Ishikawa (cell line): ENCODE measurements at regions not wholly inside any gene's neighbourhood (a gene's known extent, or its start where the extent isn't known, plus 50 kb on each side); places are given as distances from the start of the nearest gene placed in this dataset.

Source experiments
- CEBPB ChIP-seq: IDR thresholded peaks from 2 replicates; pipeline ENCODE4 v1.6.1; 2012
- CREB1 ChIP-seq: IDR thresholded peaks from 2 replicates; pipeline ENCODE4 v1.6.1; 2012; ENCODE audit warnings: low read depth
- EGR1 ChIP-seq: IDR thresholded peaks from 2 replicates; pipeline ENCODE4 v1.6.1; 2012
- EP300 ChIP-seq: IDR thresholded peaks from 2 replicates; pipeline ENCODE4 v1.6.1; 2012; ENCODE audit warnings: borderline replicate concordance
- FOXM1 ChIP-seq: IDR thresholded peaks from 2 replicates; pipeline ENCODE4 v1.6.1; 2012; ENCODE audit warnings: low read depth, borderline replicate concordance
- MAX ChIP-seq: IDR thresholded peaks from 2 replicates; pipeline ENCODE4 v1.6.1; 2012
- NFIC ChIP-seq: IDR thresholded peaks from 2 replicates; pipeline ENCODE4 v1.6.1; 2012
- RAD21 ChIP-seq: IDR thresholded peaks from 2 replicates; pipeline ENCODE4 v1.6.1; 2012; ENCODE audit warnings: low read depth
- TAF1 ChIP-seq: IDR thresholded peaks from 2 replicates; pipeline ENCODE4 v1.6.1; 2012; ENCODE audit warnings: low read depth, mild to moderate bottlenecking
- TCF12 ChIP-seq: IDR thresholded peaks from 2 replicates; pipeline ENCODE4 v1.6.1; 2012; ENCODE audit warnings: low read depth
- TEAD4 ChIP-seq: IDR thresholded peaks from 2 replicates; pipeline ENCODE4 v1.6.1; 2012
- USF1 ChIP-seq: IDR thresholded peaks from 2 replicates; pipeline ENCODE4 v1.6.1; 2012
- YY1 ChIP-seq: IDR thresholded peaks from 2 replicates; pipeline ENCODE4 v1.6.1; 2012; ENCODE audit warnings: low read depth
- ZBTB7A ChIP-seq: IDR thresholded peaks from 2 replicates; pipeline ENCODE4 v1.6.1; 2012; ENCODE audit warnings: low read depth
- TF ChIP-seq, protein P1 (sequence below): IDR thresholded peaks from 2 replicates; pipeline ENCODE4 v1.6.1; 2012; ENCODE audit warnings: low read depth, mild to moderate bottlenecking

- TF ChIP-seq EP300 (no peak), CEBPB (no peak), TCF12 (no peak), EGR1 (no peak), CREB1 (no peak), TAF1 (no peak), RAD21 (no peak), ZBTB7A (no peak), TEAD4 (no peak), YY1 (no peak), FOXM1 (no peak), NFIC (no peak)
- TF ChIP-seq, protein P1, sequence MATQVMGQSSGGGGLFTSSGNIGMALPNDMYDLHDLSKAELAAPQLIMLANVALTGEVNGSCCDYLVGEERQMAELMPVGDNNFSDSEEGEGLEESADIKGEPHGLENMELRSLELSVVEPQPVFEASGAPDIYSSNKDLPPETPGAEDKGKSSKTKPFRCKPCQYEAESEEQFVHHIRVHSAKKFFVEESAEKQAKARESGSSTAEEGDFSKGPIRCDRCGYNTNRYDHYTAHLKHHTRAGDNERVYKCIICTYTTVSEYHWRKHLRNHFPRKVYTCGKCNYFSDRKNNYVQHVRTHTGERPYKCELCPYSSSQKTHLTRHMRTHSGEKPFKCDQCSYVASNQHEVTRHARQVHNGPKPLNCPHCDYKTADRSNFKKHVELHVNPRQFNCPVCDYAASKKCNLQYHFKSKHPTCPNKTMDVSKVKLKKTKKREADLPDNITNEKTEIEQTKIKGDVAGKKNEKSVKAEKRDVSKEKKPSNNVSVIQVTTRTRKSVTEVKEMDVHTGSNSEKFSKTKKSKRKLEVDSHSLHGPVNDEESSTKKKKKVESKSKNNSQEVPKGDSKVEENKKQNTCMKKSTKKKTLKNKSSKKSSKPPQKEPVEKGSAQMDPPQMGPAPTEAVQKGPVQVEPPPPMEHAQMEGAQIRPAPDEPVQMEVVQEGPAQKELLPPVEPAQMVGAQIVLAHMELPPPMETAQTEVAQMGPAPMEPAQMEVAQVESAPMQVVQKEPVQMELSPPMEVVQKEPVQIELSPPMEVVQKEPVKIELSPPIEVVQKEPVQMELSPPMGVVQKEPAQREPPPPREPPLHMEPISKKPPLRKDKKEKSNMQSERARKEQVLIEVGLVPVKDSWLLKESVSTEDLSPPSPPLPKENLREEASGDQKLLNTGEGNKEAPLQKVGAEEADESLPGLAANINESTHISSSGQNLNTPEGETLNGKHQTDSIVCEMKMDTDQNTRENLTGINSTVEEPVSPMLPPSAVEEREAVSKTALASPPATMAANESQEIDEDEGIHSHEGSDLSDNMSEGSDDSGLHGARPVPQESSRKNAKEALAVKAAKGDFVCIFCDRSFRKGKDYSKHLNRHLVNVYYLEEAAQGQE: no peak
Measured at GRCh38 chr2:147792966-147793617, 51.7 kb upstream of the ACVR2A start.

DNA sequence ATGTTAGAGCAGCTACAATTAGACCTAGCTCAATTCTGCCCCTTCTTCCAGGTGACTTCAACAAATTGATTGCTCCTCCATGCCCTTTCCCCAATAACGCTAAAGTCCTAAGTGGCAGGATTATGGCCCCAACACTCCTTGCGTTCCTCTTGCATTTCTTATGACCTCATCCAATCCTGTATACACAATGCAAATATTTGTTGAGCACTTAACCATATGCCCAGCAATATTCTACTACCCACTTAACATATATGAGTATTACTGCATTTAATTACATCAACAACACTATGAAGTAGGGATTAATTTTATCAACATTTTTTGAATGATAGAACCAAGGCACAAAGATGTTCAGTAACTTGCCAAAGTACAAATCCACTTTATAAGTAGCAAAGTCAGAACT, 54.2 kb upstream of the ACVR2A start:
- no peak for TF ChIP-seq ZBTB7A

DNA sequence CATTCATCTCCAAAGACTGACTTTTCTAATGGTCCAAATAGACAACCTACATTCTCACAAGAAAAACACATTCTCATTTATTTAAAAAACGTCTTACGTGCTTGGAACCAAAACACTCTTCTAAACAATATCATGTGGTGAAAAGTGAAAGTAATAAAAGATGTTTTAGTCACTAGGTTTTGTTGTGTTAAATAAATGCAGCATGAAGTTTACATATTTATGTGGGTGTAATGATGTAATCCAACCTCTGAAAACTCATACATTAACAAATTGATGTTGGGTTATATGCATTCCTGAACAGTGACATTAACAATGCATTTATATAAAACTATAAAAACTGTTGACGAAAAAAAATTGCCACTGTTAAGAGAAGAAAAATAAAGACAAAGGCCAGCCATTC, 55.1 kb upstream of the ACVR2A start:
- TF ChIP-seq RAD21: no peak
- no peak for TF ChIP-seq CREB1
- no peak for TF ChIP-seq ZBTB7A
- TF ChIP-seq MAX: no peak
- TF ChIP-seq, protein P1: no peak
- no peak for TF ChIP-seq YY1
- no peak for TF ChIP-seq TAF1
- TF ChIP-seq TEAD4: no peak
- no peak for TF ChIP-seq TCF12
- no peak for TF ChIP-seq FOXM1

DNA sequence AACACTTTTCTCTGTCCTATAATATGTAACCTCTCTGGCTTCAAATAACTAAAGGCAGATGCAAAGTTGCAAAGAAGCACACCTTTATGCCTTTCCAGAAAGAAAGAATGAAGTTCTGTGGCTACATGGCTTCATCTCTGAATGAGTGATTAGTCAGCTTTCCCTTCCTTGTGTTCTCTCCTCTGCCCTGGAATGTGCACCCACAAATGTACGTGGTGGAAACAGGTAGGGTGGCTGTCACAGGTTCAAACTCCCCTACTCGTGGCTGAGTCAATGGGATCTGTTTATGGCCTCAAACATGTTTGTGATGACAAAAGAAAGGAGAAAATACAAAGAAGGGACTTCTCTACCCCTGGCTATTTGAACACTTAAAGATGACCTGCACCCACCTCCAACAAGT, 55.5 kb upstream of the ACVR2A start:
- TF ChIP-seq CREB1 (no peak), EGR1 (no peak), EP300 (no peak), ZBTB7A (no peak), TAF1 (no peak), MAX (no peak), NFIC (no peak), USF1 (no peak), TEAD4 (no peak), FOXM1 (no peak), TCF12 (no peak), YY1 (no peak), RAD21 (no peak), CEBPB (no peak)
- TF ChIP-seq, protein P1: no peak
